Frontal cortex (tissue), 3 donors: ENCODE measurements at regions not wholly inside any gene's neighbourhood (a gene's known extent, or its start where the extent isn't known, plus 50 kb on each side); places are given as distances from the start of the nearest gene placed in this dataset.
"Not testable (repeated sequence)": the region's sequence is repeated elsewhere in the genome, so short reads cannot be mapped to it uniquely, and the experiment has no call there.

ENCODE experiments used
- DNase-seq, 2 donors: peaks; one replicate each; pipeline ENCODE4 v3.0.0; 2012; ENCODE audit warnings: low spot score in 2 of 2
- FAIRE-seq: peaks from 2 replicates; lab custom pipeline; 2012; peaks lifted over from hg19 to GRCh38; lab: Jason Lieb, UNC
- donor health status: control.
- donor health status: control.
- donor health status: control.

DNA sequence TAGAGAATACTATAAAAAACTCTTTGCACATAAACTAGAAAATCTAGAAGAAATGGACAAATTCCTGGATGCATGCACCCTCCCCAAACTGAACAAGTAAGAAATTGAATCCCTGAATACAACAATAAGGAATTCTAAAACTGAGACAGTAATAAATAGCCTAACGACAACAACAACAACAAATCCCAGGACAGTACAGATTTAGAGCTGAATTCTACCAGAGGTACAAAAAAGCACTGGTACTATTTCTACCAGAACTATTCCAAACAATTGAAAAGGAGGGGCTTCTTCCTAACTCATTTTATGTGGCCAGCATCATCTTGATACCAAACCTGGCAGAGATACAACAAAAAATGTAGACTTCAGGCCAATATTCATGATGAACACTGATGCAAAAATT is 394.4 kb upstream of the RORB start:
- no peak for DNase-seq
- no peak for FAIRE-seq

DNA sequence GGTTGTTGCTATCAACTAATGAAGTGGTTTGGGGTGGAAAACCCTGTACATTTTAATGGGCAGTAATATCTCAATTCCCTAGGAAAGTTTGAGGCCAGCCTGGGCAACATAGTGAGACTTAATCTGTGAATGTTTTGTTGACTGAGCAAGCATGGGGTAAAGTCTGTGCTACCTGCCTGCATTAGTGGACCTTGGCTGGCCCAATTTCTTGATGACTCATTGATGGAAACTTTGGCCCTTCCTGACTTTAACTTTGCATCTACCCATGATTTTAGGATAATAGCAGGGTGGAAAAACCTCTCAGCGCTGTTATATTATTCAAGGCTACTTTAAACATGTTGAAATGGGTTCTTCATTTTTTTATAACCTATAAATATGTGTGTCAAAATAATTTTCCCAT is 389.4 kb upstream of the RORB start:
- FAIRE-seq (no peak), DNase-seq (no peak)

DNA sequence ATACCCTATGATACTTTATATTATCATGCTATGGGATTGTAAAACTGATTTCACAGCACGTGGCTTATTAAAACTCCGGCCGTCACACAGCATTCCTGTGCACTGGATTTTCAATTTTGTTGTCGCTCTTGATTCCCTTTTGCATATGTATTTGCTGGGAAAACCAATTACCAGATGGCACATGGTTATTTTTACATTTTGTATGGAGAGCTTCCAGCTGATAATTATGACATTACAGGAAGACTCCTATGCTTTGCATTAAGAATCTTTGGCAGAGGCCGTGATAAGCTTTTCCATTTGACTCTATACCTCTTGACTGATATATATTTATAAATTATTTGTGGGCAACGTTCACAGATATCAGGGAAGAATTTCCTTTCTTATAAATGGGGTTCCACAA is 381.2 kb upstream of the RORB start:
- FAIRE-seq (no peak), DNase-seq (no peak)

DNA sequence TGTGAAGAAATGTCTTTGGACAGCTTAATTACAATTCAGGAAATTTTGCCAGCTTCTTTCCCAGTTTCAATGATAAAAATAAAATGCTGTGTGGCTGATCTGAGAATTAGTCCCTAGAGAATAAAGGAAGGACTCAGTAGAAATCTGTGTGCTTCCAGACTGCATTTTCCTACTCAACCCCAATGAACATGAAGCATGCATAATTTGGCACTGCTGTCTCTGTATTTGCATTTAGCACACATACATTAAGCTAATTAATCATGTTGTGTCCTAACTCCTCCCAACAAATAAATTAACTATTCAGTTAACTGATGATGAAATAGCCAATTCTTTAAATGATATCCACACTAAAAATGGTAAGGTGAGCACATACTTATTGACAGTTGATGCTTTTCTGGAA is 380.0 kb upstream of the RORB start:
- DNase-seq = no peak
- no peak for FAIRE-seq

- DNase-seq (no peak), FAIRE-seq (no peak)
These were observed 379.4 kb upstream of the RORB start for GRCh38 chr9:74117731-74118130.

DNA sequence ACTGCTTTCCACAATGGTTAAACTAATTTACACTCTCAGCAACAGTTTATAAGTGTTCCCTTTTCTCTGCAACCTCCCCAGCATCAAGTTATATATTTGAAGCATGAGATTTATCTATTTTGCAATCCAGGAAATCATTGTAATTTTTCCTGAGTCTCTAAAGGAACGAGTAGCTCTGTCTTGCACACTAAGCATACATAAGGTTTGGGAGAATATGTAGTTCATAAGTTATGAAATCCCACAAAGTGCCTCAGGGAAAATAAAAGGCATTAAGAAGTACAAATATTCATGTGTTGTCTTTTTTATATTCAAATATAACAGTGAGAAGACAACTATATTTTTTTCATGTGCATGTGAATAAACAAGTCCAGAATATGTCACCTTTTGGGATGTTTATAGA is 377.1 kb upstream of the RORB start:
- DNase-seq (no peak), FAIRE-seq (no peak)

DNA sequence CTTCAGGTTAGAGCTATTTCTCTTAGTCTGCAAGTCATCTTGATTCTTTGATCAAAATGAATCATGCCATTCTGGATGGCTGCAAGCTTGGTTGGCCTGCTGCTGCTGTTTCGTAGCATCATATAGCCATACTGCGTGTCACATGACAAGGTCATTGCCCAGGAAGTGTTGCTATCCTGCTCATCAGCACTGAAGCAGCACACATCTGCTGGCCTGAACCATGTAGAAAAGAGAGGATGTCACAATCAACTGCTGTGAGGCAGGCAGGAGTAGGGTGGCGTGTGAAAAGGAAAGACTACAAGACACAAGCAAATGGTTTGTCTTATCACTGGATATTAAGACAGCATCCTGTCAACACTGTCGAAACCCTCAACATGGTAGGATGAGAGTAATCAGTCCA is 376.7 kb upstream of the RORB start:
- FAIRE-seq (no peak), DNase-seq (no peak)

DNA sequence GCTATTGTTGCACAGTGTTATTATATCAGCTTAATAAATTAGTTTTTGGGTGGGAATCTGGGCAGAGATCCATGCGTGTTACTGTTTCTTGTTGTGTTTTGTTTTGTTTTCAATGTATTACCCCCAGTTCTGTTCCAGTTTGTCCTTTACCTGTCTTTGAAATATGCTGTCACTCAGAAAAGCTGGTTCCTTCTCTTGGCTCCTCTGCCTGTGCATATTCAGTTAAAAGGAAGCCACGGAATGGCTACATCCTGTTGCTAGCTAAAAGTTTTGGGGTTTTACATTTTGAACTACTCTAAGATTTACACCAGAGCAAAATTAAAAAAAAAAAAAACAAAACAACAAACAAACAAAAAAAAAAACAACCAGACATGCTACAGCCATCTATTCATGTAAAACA is 374.9 kb upstream of the RORB start:
- DNase-seq (no peak), FAIRE-seq (no peak)

- DNase-seq (no peak), FAIRE-seq (no peak)
These were observed 374.5 kb upstream of the RORB start for GRCh38 chr9:74122661-74123060.

DNA sequence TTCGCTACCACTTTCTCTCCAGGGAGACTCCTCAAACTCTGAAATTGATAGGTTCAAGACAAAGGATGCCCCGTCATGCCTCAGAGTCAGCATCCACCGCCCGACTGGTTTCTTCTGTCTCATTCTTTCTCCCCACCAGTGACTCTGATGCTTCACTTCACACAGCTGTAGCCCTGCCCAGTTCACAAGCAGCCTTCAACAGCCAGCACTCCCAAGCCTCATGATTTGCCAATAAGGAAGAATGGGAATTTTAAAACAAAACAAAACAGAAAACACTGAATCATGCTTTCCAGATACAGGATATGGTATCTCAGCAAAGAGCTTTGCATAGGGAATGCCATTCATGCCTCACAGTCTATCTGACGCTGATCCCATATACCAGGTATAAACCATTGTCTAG is 371.2 kb upstream of the RORB start:
- DNase-seq = no peak
- no peak for FAIRE-seq

- DNase-seq = no peak
- FAIRE-seq = no peak
These were observed 364.1 kb upstream of the RORB start for GRCh38 chr9:74132986-74133385.

DNA sequence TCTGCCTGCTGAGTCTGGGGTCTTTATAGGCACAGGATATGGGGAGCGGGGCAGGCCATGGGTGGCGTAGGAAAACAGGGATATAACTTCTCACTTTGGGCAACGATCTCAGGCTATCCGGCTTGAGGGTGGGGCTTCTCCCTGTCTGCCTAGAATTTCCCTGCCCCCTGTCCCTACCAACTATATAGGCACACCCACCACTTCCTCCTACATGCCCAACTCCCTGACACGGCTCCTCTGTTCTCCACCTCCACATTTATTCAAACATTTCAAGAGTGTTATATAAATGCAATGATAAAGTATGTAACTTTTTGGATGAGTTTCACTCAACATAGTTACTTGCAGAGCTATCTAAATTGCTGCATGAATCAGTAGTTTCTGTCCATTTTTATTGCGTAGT is 363.2 kb upstream of the RORB start:
- no peak for FAIRE-seq
- DNase-seq = no peak

DNA sequence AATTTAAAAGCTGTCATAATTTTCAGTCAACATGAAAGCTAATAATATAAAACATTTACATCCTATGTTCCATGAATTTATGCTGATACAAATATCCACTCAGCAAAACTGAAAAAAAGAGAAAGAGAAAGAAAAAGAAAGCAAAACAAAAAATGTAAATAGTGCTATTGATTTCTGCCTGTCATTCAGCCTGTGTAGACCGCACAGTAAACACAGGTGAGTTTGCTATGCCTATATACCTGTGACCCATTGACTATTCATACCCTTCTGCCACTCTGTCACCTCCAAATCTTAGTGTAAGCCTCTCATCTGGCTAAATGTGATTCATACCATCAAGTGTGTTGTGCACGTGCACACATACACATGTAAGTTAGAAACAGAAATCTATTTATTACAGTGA is 359.0 kb upstream of the RORB start:
- no peak for FAIRE-seq
- DNase-seq = no peak

DNA sequence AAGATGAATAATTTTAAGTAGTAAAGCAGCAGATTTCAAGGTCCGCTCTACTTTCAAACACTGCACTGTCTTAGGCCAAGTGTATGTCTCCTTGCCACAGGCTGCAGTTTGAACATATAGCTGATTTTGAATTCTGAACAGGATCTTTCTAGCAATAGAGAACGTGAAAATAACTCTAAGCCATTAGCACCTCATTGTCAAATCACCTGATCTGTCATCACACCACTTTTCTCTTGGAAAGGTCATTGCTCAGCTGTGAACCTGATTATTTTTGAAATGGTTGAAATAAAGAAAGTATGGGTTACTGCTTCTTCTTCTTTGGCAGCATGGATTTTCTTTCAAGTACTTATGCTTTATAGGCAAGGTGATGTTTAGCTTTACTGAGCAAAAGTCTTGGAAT is 357.0 kb upstream of the RORB start:
- no peak for FAIRE-seq
- no peak for DNase-seq

DNA sequence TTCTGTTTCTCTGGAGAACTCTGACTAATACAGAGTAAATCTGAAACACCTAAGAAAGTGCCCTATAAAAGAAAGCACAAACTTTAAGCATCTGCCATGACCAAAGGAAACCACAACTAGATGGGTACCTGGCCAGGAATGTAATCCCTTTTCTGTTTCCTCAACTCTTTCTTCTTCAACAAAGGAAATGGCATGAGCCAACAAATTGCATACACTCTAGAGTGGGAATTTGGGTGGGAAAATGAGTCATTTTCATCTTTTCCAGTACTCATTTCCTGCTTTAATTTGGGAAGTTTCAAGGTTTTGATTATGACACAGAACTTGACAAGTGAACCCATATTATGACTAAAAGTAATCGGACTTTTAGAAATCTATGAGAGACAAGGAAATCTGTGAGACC is 349.2 kb upstream of the RORB start:
- DNase-seq = no peak
- no peak for FAIRE-seq

GRCh38 chr9:74172874-74173273 is 324.3 kb upstream of the RORB start:
- DNase-seq (no peak), FAIRE-seq (no peak)

- DNase-seq = no peak
- FAIRE-seq = no peak
These were observed 323.9 kb upstream of the RORB start for GRCh38 chr9:74173284-74173683.

- DNase-seq, FAIRE-seq: not testable (repeated sequence)
These were observed 299.4 kb upstream of the RORB start for GRCh38 chr9:74197771-74198170.

DNA sequence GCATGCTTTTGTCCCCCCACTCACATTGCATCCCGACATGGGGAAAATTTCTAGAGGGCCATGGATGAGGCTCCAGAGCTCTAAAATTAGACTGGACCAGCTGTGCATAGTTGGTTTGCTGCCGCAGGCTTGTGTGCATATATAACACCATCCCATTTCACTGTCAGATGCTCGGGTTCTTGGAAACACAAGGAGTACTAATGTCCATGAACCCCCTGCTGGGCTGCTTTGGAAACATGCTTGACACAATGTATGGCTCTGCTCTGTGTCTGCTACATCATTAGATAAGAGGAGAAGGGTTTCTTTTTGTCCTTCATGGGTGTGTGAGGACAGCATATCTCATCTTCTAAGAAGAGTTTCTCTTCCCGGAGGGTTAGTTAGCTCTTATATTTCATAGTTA is 292.1 kb upstream of the RORB start:
- no peak for DNase-seq
- FAIRE-seq = no peak

DNA sequence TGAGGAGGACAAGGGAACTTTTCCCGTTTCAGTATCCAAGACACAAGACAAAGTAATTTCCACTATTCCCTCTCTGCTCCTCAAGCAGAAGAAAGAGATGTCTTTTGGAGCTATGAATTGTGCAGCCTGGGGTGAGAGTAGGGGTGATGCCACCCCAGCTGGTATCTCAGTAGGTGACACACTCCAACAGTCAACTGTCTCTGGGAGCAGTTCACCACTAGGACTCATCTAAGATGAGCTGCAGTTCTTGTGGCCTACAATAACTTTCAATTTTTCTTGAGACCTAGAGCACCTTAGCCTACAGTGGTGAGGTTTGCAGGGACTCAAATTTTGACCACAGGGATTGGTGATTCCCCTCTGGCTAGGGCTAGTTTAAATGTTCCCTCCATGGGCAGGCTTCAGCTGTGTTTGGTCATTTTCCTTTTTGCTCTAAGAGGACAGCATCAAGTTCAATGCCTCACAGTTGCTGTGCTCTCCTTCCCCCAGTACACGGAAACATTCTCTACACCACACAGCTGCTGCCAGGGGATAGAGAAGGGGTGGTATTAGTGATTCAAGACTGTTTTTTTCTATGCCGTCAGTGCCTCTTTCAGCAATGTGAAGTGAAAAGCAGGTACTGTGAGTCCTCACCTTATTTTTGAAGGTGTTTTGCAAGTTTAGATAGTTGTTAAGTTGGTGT is 278.6 kb upstream of the RORB start:
- FAIRE-seq (no peak), DNase-seq (no peak)

GRCh38 chr9:74220327-74220726 is 276.8 kb upstream of the RORB start:
- FAIRE-seq (no peak), DNase-seq (no peak)

DNA sequence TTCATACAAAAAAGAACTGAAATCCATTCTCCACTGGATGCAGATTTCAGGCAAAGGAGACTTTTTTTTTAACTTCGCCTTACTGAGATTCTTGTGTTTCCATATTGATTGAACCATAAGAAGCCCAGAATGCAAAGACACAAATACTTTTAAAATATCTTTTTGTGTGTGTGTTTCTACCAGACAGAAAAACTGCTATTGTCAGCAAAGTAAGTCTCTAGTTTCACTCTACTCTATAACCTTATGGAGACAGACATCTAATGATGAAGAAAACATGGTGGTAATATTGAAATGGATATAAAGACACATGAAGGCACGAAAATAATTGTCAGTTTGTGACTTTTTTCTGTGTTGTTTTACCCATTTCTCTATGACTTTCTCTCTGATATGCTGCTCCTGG is 260.3 kb upstream of the RORB start:
- DNase-seq = no peak
- FAIRE-seq = no peak
